ENCODE measurements at regions not wholly inside any gene's neighbourhood (a gene's known extent, or its start where the extent isn't known, plus 50 kb on each side); places are given as distances from the start of the nearest gene placed in this dataset.

GRCh38 chr15:46344115-46344724 is 709.4 kb downstream of the SQOR start (continued):
- TF ChIP-seq REST (IDR thresholded peaks at IDR 0.05; ENCODE audit: low read depth) = no peak
- no peak for TF ChIP-seq YY1 (IDR thresholded peaks at IDR 0.05; ENCODE audit: extremely low read depth, insufficient replicate concordance, low read depth, low read length)
- no peak for TF ChIP-seq RAD21 (IDR thresholded peaks at IDR 0.05; ENCODE audit: low read depth)
- no peak for TF ChIP-seq CBX3 (IDR thresholded peaks at IDR 0.05; ENCODE audit: low read depth)

GRCh38 chr15:46344915-46345314 is 710.1 kb downstream of the SQOR start:
- Histone ChIP-seq H3K27me3 (ENCODE audit: insufficient read depth, low read length) (no peaks in the 10 kb centered on the region), H3K27ac (ENCODE audit: low read depth, low read length) (no peak overlapping the region), H3K4me2 (ENCODE audit: low read length) (no peak overlapping the region), H3K9me3 (ENCODE audit: control insufficient read depth in 1 of 2, insufficient read depth in 1 of 2, low read depth in 1 of 2, low read length in 2 of 2) (peaks cover 6 to 9% of the 10 kb centered on the region in 2 experiments; a peak in 2 of 4 replicates), H3K79me2 (ENCODE audit: insufficient read depth, low read length) (no peaks in the 10 kb centered on the region), H3K36me3 (ENCODE audit: control insufficient read depth in 1 of 2, insufficient read depth in 2 of 2, low read length in 2 of 2) (no peaks in the 10 kb centered on the region), H3K9ac (ENCODE audit: low read length) (no peak overlapping the region), H3K9me2 (ENCODE audit: insufficient read depth) (no peaks in the 10 kb centered on the region), H3K4me1 (ENCODE audit: control insufficient read depth in 1 of 2, insufficient read depth in 2 of 2, low read length in 2 of 2) (no peaks in the 10 kb centered on the region), H3K4me3 (replicated peaks in 1 of 2; ENCODE audit: low read depth in 1 of 2, low read length in 2 of 2) (no peak overlapping the region), H2AFZ (ENCODE audit: low read depth, low read length, poor library complexity, severe bottlenecking) (no peak overlapping the region), H4K20me1 (ENCODE audit: insufficient read depth) (no peaks in the 10 kb centered on the region)
- no peak for ATAC-seq
- TF ChIP-seq ZNF274 (IDR thresholded peaks at IDR 0.05; ENCODE audit: low read depth, low read length) = no peak
- no peak for TF ChIP-seq ELF1 (IDR thresholded peaks at IDR 0.05; ENCODE audit: borderline replicate concordance, low read depth)
- TF ChIP-seq CEBPB (IDR thresholded peaks at IDR 0.05; ENCODE audit: low read depth) = no peak
- no peak for TF ChIP-seq MAX (IDR thresholded peaks at IDR 0.05)
- TF ChIP-seq YY1 (IDR thresholded peaks at IDR 0.05; ENCODE audit: extremely low read depth, insufficient replicate concordance, low read depth, low read length) = no peak
- TF ChIP-seq CBX3 (IDR thresholded peaks at IDR 0.05; ENCODE audit: low read depth) = no peak
- TF ChIP-seq EGR1 (IDR thresholded peaks at IDR 0.05; ENCODE audit: low read depth) = no peak
- TF ChIP-seq RAD21 (IDR thresholded peaks at IDR 0.05; ENCODE audit: low read depth) = no peak
- no peak for TF ChIP-seq FOSL1 (IDR thresholded peaks at IDR 0.05; ENCODE audit: low read depth)
- no peak for TF ChIP-seq POLR2A (IDR thresholded peaks at IDR 0.05; ENCODE audit: borderline replicate concordance, extremely low read depth, insufficient read depth, insufficient read length)
- TF ChIP-seq SP1 (IDR thresholded peaks at IDR 0.05; ENCODE audit: low read depth) = no peak
- TF ChIP-seq EZH2phosphoT487 (IDR thresholded peaks at IDR 0.05; ENCODE audit: borderline replicate concordance) = no peak
- TF ChIP-seq JUND (IDR thresholded peaks at IDR 0.05) = no peak
- TF ChIP-seq EZH2 (IDR thresholded peaks at IDR 0.05) = no peak
- no peak for TF ChIP-seq SIN3A (IDR thresholded peaks at IDR 0.05; ENCODE audit: low read depth)
- TF ChIP-seq CTCF (IDR thresholded peaks at IDR 0.05 in 2 of 3, conservative IDR thresholded peaks at IDR 0.05 in 1 of 3; ENCODE audit: borderline replicate concordance in 1 of 3, insufficient read depth in 1 of 3, low read depth in 2 of 3, low read length in 2 of 3) = no peak
- no peak for TF ChIP-seq REST (IDR thresholded peaks at IDR 0.05; ENCODE audit: low read depth)
- RAD21 ChIA-PET (ENCODE audit: low non-redundant PET in 1 of 2, low total read pairs in 2 of 2, uncharacterized antibody in 2 of 2, unreplicated experiment in 2 of 2) = no interaction called here
- CTCF ChIA-PET = no interaction called here
- intact Hi-C loops (cut with micrococcal nuclease) = no loop called here
- POLR2A ChIA-PET = no interaction called here
- DNase-seq (ENCODE audit: low read depth, low spot score) = no peak
- no TSS peak for BruUV-seq (replicated peaks)

Measured in HCT116 (cell line).